KG1 (cell line): ENCODE measurements at regions not wholly inside any gene's neighbourhood (a gene's known extent, or its start where the extent isn't known, plus 50 kb on each side); places are given as distances from the start of the nearest gene placed in this dataset.
"Not testable (repeated sequence)": the region's sequence is repeated elsewhere in the genome, so short reads cannot be mapped to it uniquely, and the experiment has no call there.

ENCODE experiments used
- DNase-seq: peaks from one replicate; lab custom pipeline; 2025; lab: John Stamatoyannopoulos, UW

DNA sequence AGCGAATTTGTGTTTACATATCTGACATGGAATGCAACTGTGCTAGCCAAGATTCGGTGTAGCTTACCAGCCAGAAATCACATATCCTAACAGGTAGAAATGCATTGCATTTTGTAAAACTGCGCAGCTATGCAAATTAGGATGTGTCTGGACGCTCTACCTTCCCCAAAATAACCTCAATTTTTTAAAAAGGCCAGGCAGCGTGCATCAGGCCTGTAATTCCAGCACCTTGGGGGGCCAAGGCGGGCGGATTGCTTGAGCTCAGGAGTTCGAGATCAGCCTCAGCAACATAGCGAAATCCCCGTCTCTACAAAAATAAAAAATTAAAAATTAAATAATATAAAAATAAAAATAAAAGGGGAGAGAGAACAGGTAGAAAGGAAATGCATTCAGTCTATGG lies 305.0 kb downstream of the TYW1 start:
- DNase-seq, result no peak

DNA sequence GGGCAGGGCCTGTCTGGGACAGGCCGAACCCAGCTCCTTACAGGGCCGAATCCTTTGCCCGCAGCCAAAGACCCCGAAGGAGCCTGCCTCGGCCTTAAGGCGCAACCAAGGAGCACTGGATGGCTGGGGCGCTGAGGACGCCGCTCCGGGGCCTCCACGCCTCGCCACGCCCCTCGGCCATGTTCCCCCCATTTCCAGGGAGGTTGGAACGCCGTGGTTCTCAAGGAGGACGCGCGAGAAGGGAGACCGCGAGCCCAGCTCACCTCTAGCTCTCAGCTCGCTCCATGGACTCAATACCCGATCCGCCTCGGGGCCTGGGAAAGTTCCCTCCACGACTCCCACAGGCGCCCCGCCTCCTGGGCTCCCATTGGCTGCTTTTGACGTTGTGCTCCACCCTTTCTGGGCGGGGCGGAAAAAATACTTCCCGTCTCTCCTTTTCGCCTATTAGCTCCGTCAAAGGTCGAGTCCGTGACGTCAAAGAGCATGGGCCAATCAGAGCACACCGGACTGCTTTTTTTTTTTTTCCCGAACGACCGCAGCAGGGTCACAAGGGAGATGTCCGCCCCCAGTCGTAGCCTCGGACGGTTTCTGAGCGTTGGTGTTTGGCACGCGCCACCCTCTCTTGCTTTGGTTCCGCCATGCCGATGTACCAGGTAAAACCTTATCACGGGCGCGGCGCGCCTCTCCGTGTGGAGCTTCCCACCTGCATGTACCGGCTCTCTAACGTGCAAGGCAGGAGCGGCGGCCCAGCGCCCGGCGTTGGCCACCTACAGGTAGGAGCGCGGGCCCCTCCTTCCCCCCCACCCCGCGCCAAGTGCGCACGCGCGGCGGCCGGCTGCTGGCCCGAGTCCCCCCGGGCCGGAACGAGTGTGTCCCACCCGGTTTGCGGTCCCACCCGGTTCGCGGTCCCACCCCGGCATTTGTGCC lies 305.7 kb downstream of the TYW1 start:
- peak; percentile 98 for DNase-seq

DNA sequence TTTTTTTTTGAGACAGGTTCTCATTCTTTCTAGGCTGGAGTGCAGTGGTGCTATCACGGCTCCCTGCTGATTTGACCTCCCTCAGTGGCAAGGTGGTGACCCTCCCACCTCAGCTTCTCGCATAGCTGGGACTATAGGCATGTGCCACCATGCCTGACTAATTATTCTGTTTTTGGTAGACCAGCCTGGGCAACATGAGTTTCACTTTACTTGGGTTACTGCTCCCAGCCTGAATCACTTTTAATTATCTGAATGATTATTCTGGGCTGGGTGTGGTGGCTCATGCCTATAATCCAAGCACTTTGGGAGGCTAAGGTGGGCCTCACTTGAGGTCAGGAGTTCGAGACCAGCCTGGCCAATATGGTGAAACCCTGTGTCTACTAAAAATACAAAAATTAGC lies 308.2 kb downstream of the TYW1 start:
- not testable (repeated sequence) for DNase-seq

DNA sequence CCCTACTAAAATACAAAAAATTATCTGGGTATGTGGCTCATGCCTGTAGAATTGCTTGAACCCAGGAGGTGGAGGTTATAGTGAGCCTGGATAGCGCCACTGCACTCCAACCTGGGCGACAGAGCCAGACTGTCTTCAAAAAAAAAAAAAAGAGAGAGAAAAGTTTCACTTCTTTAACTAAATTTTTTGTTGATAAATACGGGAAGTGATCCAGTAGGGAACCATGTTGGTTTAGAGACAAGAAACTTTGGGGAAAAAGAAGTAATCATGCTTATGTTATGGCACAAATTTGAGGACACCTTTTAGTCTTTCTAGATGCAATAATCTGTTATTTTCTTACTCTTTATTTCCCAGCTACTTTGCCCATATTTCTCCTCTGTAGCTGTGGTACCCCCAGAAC lies 309.7 kb downstream of the TYW1 start:
- DNase-seq, result no peak

DNA sequence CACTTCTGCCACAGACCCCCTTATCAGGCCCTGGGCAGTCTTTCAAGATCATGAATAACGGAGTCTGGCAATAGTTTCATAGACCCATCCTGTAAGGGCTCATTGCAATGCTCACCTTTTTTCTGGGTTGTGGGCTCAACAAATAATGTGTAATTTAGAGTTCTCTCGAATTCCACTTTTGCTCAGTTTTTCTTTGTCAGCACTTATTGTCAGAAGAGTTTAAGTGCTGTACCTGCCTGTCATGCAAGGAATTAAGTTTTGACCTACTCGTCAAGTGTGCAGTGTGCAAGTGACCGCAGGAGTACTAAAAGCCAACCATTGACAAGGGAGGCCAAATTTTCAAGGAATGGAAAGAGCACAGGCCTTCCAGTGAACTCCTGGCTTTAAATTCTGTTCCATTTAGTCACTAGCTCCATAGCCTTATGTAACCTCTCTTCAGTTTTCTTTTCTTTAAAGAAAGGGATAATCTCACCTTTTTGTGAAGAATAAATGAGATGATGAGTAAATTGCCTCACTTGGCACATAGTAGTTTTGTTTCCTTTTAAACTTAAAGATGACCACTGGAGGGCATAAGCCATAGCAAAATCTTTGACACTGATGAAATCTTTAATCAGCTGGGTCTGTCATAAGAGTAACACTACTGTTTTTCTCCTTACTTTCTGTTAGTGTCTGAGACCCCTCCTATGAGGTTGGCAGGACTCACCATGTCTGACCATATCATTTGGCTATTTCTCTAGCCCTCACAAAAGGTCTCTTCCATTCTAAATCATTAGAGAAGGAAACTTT lies 313.3 kb downstream of the TYW1 start:
- no peak for DNase-seq

DNA sequence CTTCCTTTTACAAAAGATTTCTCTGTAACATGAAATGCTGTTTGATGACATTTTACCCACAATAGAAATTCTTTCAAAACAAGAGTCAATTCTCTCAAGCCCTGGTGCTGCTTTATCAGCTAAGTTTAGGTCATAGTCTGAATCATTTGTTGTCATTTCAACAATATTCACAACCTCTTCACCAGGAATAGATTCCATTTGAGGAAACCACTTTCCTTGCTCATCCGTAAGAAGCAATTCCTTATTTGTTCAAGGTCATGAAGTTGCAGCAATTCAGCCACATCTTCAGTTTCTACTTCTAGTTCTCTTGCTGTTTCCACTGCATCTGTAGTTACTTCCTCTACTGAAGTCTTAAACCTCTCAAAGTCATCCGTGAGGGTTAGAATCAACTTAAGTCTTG lies 315.3 kb downstream of the TYW1 start:
- DNase-seq, result no peak

DNA sequence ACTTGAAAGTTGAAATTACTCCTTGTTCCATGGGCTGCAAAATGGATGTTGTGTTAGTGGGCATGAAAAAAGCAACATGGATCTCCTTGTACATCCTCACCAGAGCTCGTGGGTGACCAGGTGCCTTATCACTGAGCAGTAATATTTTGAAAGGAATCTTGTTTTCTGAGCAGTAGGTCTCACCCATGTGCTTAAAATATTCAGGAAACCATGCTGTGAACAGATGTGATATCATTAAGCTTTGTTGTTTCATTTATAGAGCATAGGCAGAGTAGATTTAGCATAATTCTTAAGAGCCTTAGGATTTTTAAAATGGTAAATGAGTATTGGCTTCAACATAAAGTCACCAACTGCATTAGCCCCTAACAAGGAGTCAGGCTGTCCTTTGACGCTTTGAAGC lies 316.6 kb downstream of the TYW1 start:
- no peak for DNase-seq

DNA sequence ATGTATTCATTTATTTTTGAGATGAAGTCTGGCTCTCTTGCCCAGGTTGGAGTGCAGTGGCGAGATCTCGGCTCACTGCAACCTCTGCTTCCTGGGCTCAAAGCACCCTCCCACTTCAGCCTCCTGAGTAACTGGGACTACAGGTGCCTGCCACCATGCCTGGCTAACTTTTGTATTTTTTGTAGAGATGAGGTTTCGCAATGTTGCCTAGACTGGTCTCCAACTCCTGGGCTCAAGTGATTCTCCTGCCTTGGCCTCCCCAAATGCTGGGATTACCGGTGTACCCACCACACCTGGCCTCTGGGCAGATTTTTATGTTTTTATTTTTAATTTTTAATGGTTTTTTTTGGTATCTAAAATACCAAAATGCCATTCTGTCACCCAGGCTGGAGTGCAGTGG lies 320.3 kb downstream of the TYW1 start:
- not testable (repeated sequence) for DNase-seq

DNA sequence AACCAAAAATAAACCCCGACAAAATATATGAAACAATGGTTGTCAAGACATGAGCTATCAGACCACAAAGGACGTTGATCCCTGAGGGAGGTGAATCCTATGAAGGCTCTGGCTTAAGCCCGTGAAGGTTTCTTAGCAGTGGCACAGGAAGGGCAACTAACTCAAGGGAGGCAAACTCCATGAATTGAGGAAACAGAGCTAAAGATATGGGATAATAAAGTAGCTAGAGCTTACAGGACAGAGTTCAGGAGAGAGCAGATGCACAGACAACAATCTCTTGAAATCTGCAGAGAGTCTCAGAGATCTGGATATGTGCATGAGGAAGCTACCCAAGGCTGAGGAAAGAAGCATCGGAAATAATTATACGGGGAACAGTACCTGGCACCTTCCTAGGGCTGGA lies 331.6 kb downstream of the TYW1 start:
- DNase-seq, result not testable (repeated sequence)

DNA sequence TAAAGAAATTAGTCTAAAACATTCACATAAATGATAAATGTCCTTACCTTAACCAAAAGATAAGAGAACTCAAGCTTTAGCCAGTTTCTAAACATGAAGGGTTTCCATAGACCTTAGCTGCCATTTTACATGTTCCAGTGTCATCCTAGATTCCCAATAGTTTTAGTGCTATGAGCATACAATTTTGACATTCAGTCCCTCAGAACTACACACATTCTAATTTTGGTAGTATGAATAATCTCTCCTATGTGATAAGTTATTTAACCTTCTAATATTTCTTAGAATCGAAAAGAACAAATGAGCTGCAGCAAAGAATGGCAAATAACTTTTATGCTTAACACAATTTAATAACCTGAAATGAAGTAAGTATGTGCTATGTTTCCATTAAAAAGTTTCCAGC lies 338.5 kb downstream of the TYW1 start:
- not testable (repeated sequence) for DNase-seq

DNA sequence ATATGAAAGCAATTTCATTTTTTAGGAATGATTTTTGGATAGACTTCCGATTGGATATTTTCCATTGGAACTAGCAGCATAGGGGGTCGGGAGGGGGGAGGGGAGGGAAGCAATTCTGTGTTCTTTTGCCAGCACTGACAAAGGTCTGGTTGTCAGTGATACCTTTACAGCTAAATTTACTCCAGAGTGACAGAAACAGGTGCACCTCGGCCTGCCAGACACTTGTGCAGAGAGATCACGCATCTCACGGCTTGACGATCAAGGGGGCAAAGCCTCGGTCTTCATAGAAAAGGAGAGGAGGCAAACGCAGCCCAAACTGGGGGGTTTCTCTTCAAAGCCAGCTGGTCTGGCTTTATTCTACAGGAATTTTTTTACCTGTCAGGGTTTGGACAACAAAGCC lies 339.0 kb downstream of the TYW1 start:
- DNase-seq, result not testable (repeated sequence)

DNA sequence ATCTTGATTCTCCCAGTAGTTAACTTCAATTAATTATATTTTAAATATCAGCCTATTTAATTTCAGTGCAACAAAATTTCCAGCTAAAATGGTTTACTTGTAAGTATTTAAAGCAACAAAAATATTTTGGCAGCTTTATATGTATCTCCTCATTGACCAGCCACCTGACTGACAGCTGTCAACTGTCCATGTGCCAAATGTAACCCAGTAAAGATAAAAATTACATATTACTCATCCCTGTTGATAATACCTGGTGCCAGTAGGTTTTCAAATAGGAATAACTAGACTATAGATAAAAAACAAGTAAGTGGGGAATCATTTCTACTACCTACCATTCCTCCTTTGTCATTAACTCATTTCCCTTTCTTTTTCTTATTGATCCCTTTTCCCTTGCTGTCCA lies 341.9 kb downstream of the TYW1 start:
- not testable (repeated sequence) for DNase-seq

DNA sequence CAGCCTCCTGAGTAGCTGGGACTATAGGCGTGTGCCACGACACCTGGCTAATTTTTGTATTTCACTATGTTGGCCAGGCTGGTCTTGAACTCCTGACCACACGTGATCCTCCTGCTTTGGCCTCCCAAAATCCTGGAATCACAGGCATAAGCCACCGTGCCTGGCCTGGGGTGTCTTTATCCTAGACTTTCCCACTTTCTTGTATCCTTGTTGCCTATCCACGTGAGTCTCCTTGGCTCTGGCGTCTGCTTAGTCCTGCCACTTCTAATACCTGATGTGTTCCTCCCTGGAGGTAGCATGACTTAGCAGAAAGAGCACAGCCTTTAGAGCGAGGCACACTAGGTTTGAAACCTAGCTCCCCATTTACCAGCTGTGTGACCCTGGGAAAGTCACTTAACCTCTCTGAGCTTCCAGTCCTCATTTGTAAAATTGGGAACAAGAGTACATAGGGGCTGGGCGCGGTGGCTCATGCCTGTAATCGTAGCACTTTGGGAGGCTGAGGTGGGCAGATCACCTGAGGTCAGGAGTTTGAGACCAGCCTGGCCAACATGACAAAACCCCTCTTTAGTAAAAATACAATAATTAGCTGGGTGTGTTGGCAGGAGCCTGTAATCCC lies 344.6 kb downstream of the TYW1 start:
- no peak for DNase-seq

DNA sequence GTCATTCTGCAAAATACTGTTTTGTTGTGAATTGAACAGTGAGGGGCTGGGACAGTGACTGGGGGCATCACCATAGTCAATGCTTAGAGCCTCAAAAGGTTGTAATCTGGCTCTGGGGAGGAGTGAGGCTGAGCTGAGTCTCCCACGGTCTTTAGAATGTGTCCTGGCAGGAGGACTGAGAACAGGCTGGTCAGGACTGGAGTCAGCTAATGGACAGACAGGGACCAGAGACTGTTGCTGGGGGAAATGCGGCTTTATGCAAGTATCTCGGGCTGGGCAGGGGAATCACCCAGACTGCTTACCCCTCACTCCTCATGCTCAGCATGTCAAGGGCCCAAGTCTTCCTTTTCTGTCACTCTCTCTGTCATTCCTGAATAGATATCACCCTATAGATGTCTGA lies 346.5 kb downstream of the TYW1 start:
- no peak for DNase-seq

DNA sequence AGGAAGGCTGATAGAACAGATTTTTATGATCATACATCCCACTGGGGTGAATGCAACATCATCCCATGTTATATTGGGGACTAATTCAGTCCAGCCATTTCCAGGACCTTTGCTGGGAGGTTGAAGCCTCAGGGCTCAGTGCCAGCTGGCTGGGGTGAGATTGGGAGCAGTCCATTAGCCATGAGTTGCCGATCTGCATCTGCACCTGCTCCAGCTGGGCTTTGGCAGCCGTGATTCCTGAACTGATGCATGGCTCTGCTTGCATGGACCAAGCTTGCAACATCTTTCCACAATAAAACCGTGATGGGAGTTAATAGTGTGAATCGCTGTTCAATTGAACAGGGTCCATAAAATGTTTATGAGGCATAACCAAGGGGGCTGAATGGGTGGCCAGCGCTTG lies 346.9 kb downstream of the TYW1 start:
- no peak for DNase-seq

DNA sequence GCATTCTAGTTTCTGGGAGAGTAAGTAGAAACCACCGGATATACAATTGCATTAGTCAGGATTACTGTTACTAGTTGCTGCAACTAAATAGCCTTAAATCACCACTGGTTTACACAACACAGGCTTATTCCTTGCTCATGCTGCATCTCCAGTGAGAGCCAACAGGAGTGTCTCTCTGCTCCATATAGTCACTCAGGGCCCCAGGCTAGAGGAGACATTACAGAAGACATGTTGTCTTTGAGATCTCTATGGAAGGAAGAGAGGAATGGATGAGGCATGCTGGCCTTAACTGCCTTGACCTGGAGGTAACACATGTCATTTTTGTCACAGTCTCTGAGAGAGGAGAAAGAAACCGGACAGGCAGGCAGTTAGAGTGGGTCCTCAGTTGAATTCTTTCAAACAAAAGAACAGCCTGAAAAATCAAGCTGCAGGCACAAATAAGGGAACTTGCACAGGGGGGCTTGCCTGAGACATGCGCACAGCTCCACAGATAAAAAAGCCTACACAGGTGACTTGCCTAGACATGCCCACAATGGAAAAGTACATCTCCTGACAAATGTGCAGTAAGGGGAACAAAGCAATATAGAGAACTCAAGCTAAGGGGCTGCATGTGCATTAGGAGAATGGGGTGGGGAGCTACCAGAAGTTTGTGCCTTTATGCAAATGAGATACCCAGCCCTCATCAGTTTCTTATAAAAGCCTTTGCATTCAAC lies 348.0 kb downstream of the TYW1 start:
- DNase-seq, result no peak

DNA sequence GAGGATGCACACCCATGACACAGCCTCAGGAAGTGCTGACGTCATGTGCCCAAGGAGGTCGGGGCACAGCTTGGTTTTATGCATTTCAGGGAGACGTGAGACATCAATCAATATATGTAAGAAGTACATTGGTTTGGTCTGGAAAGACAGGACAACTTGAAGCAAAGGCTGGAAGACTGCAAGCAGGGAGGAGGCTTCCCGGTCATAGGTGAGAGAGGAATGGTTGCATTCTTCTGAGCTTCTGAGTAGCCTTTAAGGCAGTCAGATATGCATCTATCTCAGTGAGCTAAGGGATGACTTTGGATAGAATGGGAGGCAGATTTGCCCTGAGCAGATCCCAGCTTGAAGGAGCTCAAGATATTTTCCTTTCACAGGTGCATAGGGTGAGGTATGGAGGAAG lies 349.5 kb downstream of the TYW1 start:
- no peak for DNase-seq

DNA sequence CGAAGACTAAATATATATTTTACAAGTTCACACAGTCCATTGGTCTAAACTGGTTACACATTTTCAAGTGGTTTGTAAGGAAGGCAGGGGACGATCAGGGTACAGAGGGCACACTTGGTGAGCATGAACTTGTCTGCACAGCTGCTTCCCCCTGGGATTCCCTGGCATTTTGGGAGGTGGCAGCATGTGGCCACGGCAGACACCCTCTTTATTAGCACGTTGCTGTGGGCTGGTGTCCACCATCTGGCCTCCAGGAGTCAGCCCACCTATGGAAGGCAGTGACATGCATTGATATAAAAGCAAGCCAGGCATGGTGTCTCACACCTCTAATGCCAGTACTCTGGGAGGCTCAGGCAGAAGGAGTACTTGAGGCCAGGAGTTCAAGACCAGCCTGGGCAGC lies 350.2 kb downstream of the TYW1 start:
- DNase-seq, result no peak

DNA sequence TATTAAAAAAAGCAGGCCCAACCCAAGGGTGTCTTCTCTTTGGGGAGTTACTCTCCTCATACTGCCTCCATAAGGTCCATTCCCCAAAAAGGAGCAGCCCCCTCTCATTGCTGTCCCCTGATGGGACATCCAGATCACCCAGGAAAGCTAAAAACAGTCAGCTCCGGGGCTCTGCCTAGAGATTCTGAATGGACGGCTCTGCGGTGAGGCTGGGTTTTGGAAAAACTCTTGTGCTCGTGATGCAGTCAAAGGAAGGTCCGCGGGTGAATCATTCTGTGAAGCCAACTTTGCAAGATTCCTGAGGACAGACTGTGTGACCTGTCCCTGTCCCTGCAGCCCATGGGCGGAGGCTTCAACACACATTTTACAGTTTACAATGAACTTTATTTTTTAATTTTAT lies 351.5 kb downstream of the TYW1 start:
- DNase-seq, result no peak

DNA sequence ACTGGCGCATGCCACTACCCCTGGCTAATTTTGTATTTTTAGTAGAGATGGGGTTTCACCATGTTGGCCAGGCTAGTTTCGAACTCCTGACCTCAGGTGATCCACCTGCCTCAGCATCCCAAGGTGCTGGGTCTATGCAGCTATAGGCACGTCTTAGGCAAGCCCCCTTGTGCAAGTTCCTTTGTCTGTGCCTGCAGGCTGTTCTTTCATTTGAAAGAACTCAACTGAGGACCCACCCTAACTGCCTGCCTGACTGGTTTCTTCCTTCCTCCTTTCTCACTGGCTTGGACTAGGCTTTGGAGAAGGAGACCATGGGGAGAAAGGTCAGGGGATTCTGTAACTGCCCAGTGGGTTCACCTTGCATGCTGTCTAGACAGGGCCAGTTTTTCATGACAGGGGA lies 361.0 kb downstream of the TYW1 start:
- not testable (repeated sequence) for DNase-seq

DNA sequence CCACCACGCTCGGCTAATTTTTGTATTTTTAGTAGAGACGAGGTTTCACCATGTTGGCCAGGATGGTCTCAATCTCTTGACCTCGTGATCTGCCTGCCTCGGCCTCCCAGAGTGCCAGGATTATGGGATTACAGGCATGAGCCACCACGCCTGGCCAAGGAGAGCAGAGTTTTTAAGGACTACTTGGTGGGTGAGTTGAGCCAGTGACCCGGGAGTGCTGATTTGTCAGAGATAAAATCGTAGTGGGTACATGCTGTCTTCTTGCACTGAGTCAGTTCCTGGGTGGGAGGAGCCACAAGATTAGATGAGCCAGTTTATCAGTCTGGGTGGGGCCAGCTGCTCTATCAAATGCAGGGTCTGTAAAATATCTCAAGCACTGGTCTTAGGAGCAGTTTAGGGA lies 361.7 kb downstream of the TYW1 start:
- not testable (repeated sequence) for DNase-seq

DNA sequence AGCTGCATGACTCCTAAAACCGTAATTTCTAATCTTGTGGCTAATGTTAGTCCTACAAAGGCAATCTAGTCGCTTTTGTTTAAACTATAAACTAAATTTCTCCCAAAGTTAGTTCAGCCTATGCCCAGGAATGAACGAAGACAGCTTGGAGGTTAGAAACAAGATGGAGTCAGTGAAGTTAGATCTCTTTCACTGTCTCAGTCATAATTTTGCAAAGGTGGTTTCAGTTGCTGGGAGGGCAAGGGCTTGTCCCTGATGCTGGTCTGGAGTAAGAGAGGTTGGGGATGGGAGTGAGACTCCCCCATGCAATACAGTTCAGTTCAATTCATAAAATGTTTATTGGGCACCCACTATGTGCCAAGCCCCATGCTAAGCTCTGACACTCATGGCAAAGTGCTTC lies 362.1 kb downstream of the TYW1 start:
- not testable (repeated sequence) for DNase-seq
